ENCODE measurements at regions not wholly inside any gene's neighbourhood (a gene's known extent, or its start where the extent isn't known, plus 50 kb on each side); places are given as distances from the start of the nearest gene placed in this dataset.
A peak's percentile ranks its signal among the peaks of the same experiment; 100 is the strongest.
"Not testable (repeated sequence)": the region's sequence is repeated elsewhere in the genome, so short reads cannot be mapped to it uniquely, and the experiment has no call there.

GRCh38 chr22:22720201-22720723 is 75.8 kb downstream of the GGTLC2 start:
- TF ChIP-seq CTCF (IDR thresholded peaks at IDR 0.05; ENCODE audit: low read depth, low read length), result peak; percentile 70
- peak; percentile 57 to 76 for DNase-seq (ENCODE audit: low read depth in 2 of 2)
- no peak overlapping the region for H3K4me3 ChIP-seq (replicated peaks in 1 of 2; ENCODE audit: low read depth in 2 of 2, low read length in 2 of 2)

GRCh38 chr22:22720724-22721261 is 76.4 kb downstream of the GGTLC2 start:
- peak; percentile 15 to 72 for DNase-seq (ENCODE audit: low read depth in 2 of 2)
- TF ChIP-seq CTCF (IDR thresholded peaks at IDR 0.05; ENCODE audit: low read depth, low read length), result no peak
- H3K4me3 ChIP-seq (replicated peaks in 1 of 2; ENCODE audit: low read depth in 2 of 2, low read length in 2 of 2), result no peak overlapping the region

- no peak overlapping the region for H3K4me3 ChIP-seq (replicated peaks in 1 of 2; ENCODE audit: low read depth in 2 of 2, low read length in 2 of 2)
- no peak for TF ChIP-seq CTCF (IDR thresholded peaks at IDR 0.05; ENCODE audit: low read depth, low read length)
- DNase-seq (ENCODE audit: low read depth in 2 of 2), result peak; percentile 75 to 89
These were observed 77.4 kb downstream of the GGTLC2 start for GRCh38 chr22:22721681-22722354.

- H3K4me3 ChIP-seq (replicated peaks in 1 of 2; ENCODE audit: low read depth in 2 of 2, low read length in 2 of 2), result no peak overlapping the region
- peak in 1 of 2 donors; percentile 36 for DNase-seq (ENCODE audit: low read depth in 2 of 2)
- no peak for TF ChIP-seq CTCF (IDR thresholded peaks at IDR 0.05; ENCODE audit: low read depth, low read length)
These were observed 84.0 kb downstream of the GGTLC2 start for GRCh38 chr22:22728382-22728781.

GRCh38 chr22:22730655-22731373 is 86.4 kb downstream of the GGTLC2 start:
- TF ChIP-seq CTCF (IDR thresholded peaks at IDR 0.05; ENCODE audit: low read depth, low read length), result no peak
- DNase-seq (ENCODE audit: low read depth in 2 of 2), result no peak
- H3K4me3 ChIP-seq (replicated peaks in 1 of 2; ENCODE audit: low read depth in 2 of 2, low read length in 2 of 2), result no peak overlapping the region

- no peak overlapping the region for H3K4me3 ChIP-seq (replicated peaks in 1 of 2; ENCODE audit: low read depth in 2 of 2, low read length in 2 of 2)
- TF ChIP-seq CTCF (IDR thresholded peaks at IDR 0.05; ENCODE audit: low read depth, low read length), result no peak
- DNase-seq (ENCODE audit: low read depth in 2 of 2), result no peak
These were observed 86.9 kb downstream of the GGTLC2 start for GRCh38 chr22:22731374-22731676.

GRCh38 chr22:22733006-22733405 is 88.6 kb downstream of the GGTLC2 start:
- not testable (repeated sequence) for H3K4me3 ChIP-seq (replicated peaks in 1 of 2; ENCODE audit: low read depth in 2 of 2, low read length in 2 of 2); DNase-seq (ENCODE audit: low read depth in 2 of 2)
